Gastroesophageal sphincter (tissue), 4 donors: ENCODE measurements at regions not wholly inside any gene's neighbourhood (a gene's known extent, or its start where the extent isn't known, plus 50 kb on each side); places are given as distances from the start of the nearest gene placed in this dataset.

Experiments used
- ATAC-seq: fragments of 150-250 bp; one replicate; pipeline ENCODE4 v1.9.1; 2016; ENCODE audit warnings: mild to moderate bottlenecking, moderate library complexity
- H3K27ac ChIP-seq, 4 donors: fragments of 200-600 bp; sonication (generic) in 3 of 4; 1 replicate in 3 of 4; 2 replicates in 1 of 4; pipeline ENCODE4 v1.5.1; 2016 to 2019
- H3K27me3 ChIP-seq: fragments of 200-600 bp; sonication (generic); one replicate; pipeline ENCODE4 v1.5.1; 2019
- H3K36me3 ChIP-seq, 2 donors: fragments of 200-600 bp; sonication (generic); one replicate each; pipeline ENCODE4 v1.5.1; 2019; ENCODE audit warnings: control low read depth in 1 of 2
- H3K4me1 ChIP-seq, 3 donors: fragments of 200-600 bp; sonication (generic); 1 replicate in 2 of 3; 2 replicates in 1 of 3; pipeline ENCODE4 v1.5.1; 2016 to 2019; ENCODE audit warnings: control low read depth in 2 of 3
- H3K4me3 ChIP-seq, 2 donors: fragments of 200-600 bp; sonication (generic); one replicate each; pipeline ENCODE4 v1.5.1; 2019; ENCODE audit warnings: mild to moderate bottlenecking in 1 of 2, moderate library complexity in 1 of 2
- H3K9me3 ChIP-seq, 3 donors: fragments of 200-600 bp; sonication (generic); one replicate each; pipeline ENCODE4 v1.5.1; 2017 to 2019; ENCODE audit warnings: control low read depth in 2 of 3
- EP300 ChIP-seq: sonication (generic); formaldehyde crosslinking; IDR thresholded peaks from one replicate; pipeline ENCODE4 v1.6.1; 2017; ENCODE audit warnings: antibody characterized with exemption, mild to moderate bottlenecking
- POLR2A ChIP-seq, 2 donors: fragments of 450-650 bp; IDR thresholded peaks; one replicate each; pipeline ENCODE4 v1.6.1; 2017; ENCODE audit warnings: antibody characterized with exemption in 2 of 2, mild to moderate bottlenecking in 2 of 2, moderate library complexity in 1 of 2
- POLR2AphosphoS5 ChIP-seq: sonication (generic); formaldehyde crosslinking; IDR thresholded peaks from one replicate; pipeline ENCODE4 v1.6.1; 2017; ENCODE audit warnings: antibody characterized with exemption
- WGBS, 2 donors: methylation state at CpG; one replicate each; pipeline ENCODE4 v1.1.5; 2018; ENCODE audit warnings: low coverage in 1 of 2; 5-methylcytosine and 5-hydroxymethylcytosine counted together
- TF ChIP-seq, protein P1 (sequence below), 4 experiments: fragments of 200-600 bp in 2 of 4; fragments of 450-650 bp in 2 of 4; sonication (generic) in 1 of 4; IDR thresholded peaks; one replicate each; pipeline ENCODE4 v1.5.1; 2017 to 2019; ENCODE audit warnings: antibody characterized with exemption in 4 of 4, mild to moderate bottlenecking in 2 of 4, moderate library complexity in 2 of 4

DNA sequence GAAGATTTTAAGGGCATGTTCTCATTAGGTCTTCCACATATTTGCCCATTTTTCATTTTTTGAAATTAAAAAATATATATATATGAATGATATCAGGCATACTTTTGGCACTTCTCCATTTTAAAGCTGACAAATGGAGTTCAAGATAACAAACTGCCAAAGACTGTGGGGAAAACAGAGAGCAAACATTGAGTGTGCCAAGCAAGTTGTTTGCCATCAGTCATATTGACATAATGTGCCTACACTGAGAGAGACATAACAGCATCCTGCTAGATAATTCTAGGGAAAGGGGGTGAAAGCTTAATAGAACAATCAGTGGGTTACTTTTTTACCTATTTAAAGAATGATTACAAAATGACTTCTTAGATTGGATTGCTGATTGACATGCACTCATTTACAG lies 529.4 kb upstream of the CXADR start:
- TF ChIP-seq EP300 = no peak
- TF ChIP-seq, protein P1, sequence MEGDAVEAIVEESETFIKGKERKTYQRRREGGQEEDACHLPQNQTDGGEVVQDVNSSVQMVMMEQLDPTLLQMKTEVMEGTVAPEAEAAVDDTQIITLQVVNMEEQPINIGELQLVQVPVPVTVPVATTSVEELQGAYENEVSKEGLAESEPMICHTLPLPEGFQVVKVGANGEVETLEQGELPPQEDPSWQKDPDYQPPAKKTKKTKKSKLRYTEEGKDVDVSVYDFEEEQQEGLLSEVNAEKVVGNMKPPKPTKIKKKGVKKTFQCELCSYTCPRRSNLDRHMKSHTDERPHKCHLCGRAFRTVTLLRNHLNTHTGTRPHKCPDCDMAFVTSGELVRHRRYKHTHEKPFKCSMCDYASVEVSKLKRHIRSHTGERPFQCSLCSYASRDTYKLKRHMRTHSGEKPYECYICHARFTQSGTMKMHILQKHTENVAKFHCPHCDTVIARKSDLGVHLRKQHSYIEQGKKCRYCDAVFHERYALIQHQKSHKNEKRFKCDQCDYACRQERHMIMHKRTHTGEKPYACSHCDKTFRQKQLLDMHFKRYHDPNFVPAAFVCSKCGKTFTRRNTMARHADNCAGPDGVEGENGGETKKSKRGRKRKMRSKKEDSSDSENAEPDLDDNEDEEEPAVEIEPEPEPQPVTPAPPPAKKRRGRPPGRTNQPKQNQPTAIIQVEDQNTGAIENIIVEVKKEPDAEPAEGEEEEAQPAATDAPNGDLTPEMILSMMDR (IDR thresholded peaks at IDR 0.05) = no peak
- TF ChIP-seq POLR2A (IDR thresholded peaks at IDR 0.05) = no peak
- TF ChIP-seq POLR2AphosphoS5 = no peak
- H3K27me3 ChIP-seq = no peaks in the 10 kb centered on the region
- H3K4me1 ChIP-seq = no peaks in the 10 kb centered on the region
- no peaks in the 10 kb centered on the region for H3K36me3 ChIP-seq
- no peak for ATAC-seq
- no peak overlapping the region for H3K27ac ChIP-seq
- H3K9me3 ChIP-seq = no peaks in the 10 kb centered on the region
- no peak overlapping the region for H3K4me3 ChIP-seq

- Histone ChIP-seq H3K27ac (no peak overlapping the region), H3K36me3 (no peaks in the 10 kb centered on the region), H3K27me3 (no peaks in the 10 kb centered on the region), H3K4me1 (no peaks in the 10 kb centered on the region), H3K4me3 (no peak overlapping the region), H3K9me3 (no peaks in the 10 kb centered on the region)
- no peak for TF ChIP-seq POLR2AphosphoS5
- TF ChIP-seq, protein P1 (IDR thresholded peaks at IDR 0.05) = no peak
- TF ChIP-seq EP300 = no peak
- TF ChIP-seq POLR2A (IDR thresholded peaks at IDR 0.05) = no peak
- 86% methylated on average over 1 to 3 of the region's 3 CpGs for WGBS, 2 donors
- no peak for ATAC-seq
These were observed 520.4 kb upstream of the CXADR start for GRCh38 chr21:16992448-16992847.

DNA sequence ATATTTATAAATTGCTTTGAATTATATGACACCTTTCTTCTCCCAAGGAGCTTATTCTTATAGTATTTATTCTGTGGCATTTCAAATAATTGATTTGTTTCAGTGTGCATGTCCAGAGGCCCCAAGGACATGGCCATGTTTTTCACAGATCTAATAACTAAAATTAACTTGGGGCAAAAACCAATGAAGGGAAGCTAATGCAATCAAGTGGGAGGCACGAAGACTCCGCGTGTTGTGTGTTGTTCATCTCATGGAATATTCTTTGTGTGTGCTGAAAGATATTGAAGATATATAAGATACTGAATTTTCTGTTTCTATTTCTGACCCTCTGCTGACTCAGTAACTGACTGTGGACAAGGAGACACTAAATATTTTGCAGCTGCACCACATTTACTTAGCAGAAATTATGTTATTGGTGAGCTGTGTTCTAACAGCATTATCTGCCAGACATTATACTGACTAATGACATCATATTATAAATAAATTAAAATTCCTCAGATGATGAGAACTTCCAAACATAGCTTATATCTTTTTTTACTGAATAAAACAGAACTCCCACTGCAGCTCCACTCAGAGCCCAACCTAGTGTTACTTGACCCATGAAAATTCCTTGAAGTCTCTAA lies 519.3 kb upstream of the CXADR start:
- ATAC-seq = no peak
- H3K4me3 ChIP-seq = no peak overlapping the region
- no peaks in the 10 kb centered on the region for H3K4me1 ChIP-seq

DNA sequence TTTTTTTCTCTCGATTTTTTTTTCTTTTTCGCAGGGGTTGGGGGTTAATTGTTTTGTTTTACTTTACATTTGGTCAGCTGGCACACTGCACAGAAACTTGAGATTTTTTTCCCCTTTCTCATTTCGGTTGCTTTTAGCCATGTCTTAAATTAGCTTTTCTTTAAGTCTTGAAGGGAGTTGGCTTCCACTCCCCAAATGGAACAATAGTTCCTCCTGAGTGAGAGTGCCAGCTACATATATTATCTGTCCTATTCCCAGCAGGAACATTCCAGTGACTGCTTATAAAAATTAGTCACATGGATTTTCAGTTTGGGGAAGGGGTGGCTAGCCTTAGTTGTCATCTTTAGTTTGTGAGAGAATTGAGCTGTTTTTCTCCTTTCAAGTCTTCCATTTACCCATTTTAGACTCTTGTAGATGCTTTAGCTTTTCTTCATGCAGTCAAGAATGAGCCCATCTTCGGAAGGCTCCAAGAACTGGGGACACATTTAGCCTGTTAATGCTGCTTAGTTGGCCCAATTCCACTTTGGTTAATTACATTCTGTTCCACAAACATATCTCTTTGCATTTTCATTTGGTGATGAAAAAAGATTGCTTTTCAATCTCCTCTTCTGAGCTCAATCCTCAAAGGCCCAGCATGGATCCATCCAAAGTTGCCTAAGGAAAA lies 510.1 kb upstream of the CXADR start:
- no peak overlapping the region for H3K4me3 ChIP-seq
- H3K36me3 ChIP-seq = no peaks in the 10 kb centered on the region
- ATAC-seq = no peak
- peaks cover 0 to 15% (median 0%) of the 10 kb centered on the region in 3 donors for H3K4me1 ChIP-seq
- H3K27ac ChIP-seq = no peak overlapping the region
- no peaks in the 10 kb centered on the region for H3K9me3 ChIP-seq
- TF ChIP-seq EP300 (no peak), POLR2AphosphoS5 (no peak), POLR2A (IDR thresholded peaks at IDR 0.05) (no peak)
- TF ChIP-seq, protein P1 (IDR thresholded peaks at IDR 0.05) = no peak
- 55 to 67% methylated on average over 3 to 4 of the region's 4 CpGs for WGBS, 2 donors
- no peaks in the 10 kb centered on the region for H3K27me3 ChIP-seq

More for the DNA sequence above, 519.3 kb upstream of the CXADR start:
- Histone ChIP-seq H3K27me3 (no peaks in the 10 kb centered on the region), H3K27ac (no peak overlapping the region), H3K9me3 (no peaks in the 10 kb centered on the region), H3K36me3 (no peaks in the 10 kb centered on the region)
- TF ChIP-seq POLR2A (IDR thresholded peaks at IDR 0.05) = no peak
- TF ChIP-seq, protein P1 (IDR thresholded peaks at IDR 0.05) = no peak
- no peak for TF ChIP-seq EP300
- no peak for TF ChIP-seq POLR2AphosphoS5
- WGBS, 2 donors = 52 to 60% methylated on average over 1 to 3 of the region's 3 CpGs

DNA sequence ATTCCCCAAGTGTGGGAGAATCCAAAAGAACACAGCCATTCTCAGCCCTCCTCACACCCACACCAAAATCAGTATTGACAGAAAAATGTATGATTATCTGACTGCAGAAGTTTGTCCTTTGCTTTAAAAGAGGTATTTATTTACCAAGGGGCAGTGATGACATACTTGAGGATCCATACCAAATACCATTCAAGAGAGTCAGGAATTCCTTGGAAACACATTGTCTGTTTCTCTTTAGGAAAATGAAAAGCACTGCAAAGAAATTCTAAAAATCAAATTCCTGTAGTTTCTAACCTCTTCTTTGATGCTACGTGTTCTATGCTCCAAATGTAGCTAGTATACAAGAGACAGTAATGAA lies 509.6 kb upstream of the CXADR start:
- 48 to 50% methylated on average over 1 of the region's 1 CpG for whole genome bisulfite sequencing, 2 donors
- Histone ChIP-seq H3K27ac (no peak overlapping the region), H3K27me3 (no peaks in the 10 kb centered on the region), H3K36me3 (no peaks in the 10 kb centered on the region), H3K9me3 (no peaks in the 10 kb centered on the region), H3K4me1 (peaks cover 0 to 15% (median 0%) of the 10 kb centered on the region in 3 donors), H3K4me3 (no peak overlapping the region)
- no peak for ATAC-seq
- TF ChIP-seq, protein P1 (IDR thresholded peaks at IDR 0.05) = no peak
- TF ChIP-seq POLR2A (IDR thresholded peaks at IDR 0.05) = no peak
- TF ChIP-seq EP300 = no peak
